GM18499 (cell line): ENCODE measurements at regions not wholly inside any gene's neighbourhood (a gene's known extent, or its start where the extent isn't known, plus 50 kb on each side); places are given as distances from the start of the nearest gene placed in this dataset.
A peak's percentile ranks its signal among the peaks of the same experiment; 100 is the strongest.
"Not testable (repeated sequence)": the region's sequence is repeated elsewhere in the genome, so short reads cannot be mapped to it uniquely, and the experiment has no call there.

Source experiments
- ATAC-seq: cut with Tn5 transposase; IDR thresholded peaks from one replicate; pipeline ENCODE4 v1.9.1; 2021; ENCODE audit warnings: moderate number of reproducible peaks; ENCODE audit not compliant: insufficient read depth, unreplicated experiment

- not testable (repeated sequence) for ATAC-seq
These were observed 63.8 kb downstream of the NSUN5 start for GRCh38 chr7:73244782-73245311.

GRCh38 chr7:73234994-73235717 lies 73.5 kb downstream of the NSUN5 start:
- ATAC-seq, result peak; percentile 75

GRCh38 chr7:73225745-73226144 lies 82.9 kb downstream of the NSUN5 start:
- not testable (repeated sequence) for ATAC-seq

GRCh38 chr7:73221724-73222123 lies 86.9 kb downstream of the NSUN5 start:
- ATAC-seq, result not testable (repeated sequence)

- not testable (repeated sequence) for ATAC-seq
These were observed 87.8 kb downstream of the NSUN5 start for GRCh38 chr7:73220766-73221370.

- peak; percentile 65 for ATAC-seq
These were observed 88.3 kb downstream of the NSUN5 start for GRCh38 chr7:73220357-73220756.

- ATAC-seq, result not testable (repeated sequence)
These were observed 89.8 kb downstream of the NSUN5 start for GRCh38 chr7:73218802-73219201.

GRCh38 chr7:73216046-73216675 lies 92.5 kb downstream of the NSUN5 start:
- ATAC-seq, result not testable (repeated sequence)

GRCh38 chr7:73215232-73215631 lies 93.4 kb downstream of the NSUN5 start:
- not testable (repeated sequence) for ATAC-seq

- not testable (repeated sequence) for ATAC-seq
These were observed 94.2 kb downstream of the NSUN5 start for GRCh38 chr7:73214471-73214870.

- ATAC-seq, result not testable (repeated sequence)
These were observed 95.5 kb downstream of the NSUN5 start for GRCh38 chr7:73213076-73213475.

GRCh38 chr7:73205594-73205993 lies 103.0 kb downstream of the NSUN5 start:
- ATAC-seq, result not testable (repeated sequence)

- ATAC-seq, result not testable (repeated sequence)
These were observed 103.7 kb downstream of the NSUN5 start for GRCh38 chr7:73204898-73205297.

GRCh38 chr7:73203312-73203711 lies 105.3 kb downstream of the NSUN5 start:
- not testable (repeated sequence) for ATAC-seq

GRCh38 chr7:73201264-73201663 lies 107.4 kb downstream of the NSUN5 start:
- ATAC-seq, result not testable (repeated sequence)

- ATAC-seq, result not testable (repeated sequence)
These were observed 108.0 kb downstream of the NSUN5 start for GRCh38 chr7:73200518-73201099.

- ATAC-seq, result not testable (repeated sequence)
These were observed 108.2 kb upstream of the SPDYE9 start for GRCh38 chr7:73193991-73194390.

- ATAC-seq, result not testable (repeated sequence)
These were observed 104.8 kb upstream of the SPDYE9 start for GRCh38 chr7:73190483-73191155.

GRCh38 chr7:73188287-73188686 lies 102.4 kb upstream of the SPDYE9 start:
- not testable (repeated sequence) for ATAC-seq
